HG02943 (cell line): ENCODE measurements at regions not wholly inside any gene's neighbourhood (a gene's known extent, or its start where the extent isn't known, plus 50 kb on each side); places are given as distances from the start of the nearest gene placed in this dataset.

ENCODE experiments used
- ATAC-seq: cut with Tn5 transposase; IDR thresholded peaks from one replicate; pipeline ENCODE4 v1.9.1; 2021; ENCODE audit warnings: mild to moderate bottlenecking, low read depth, moderate library complexity; ENCODE audit not compliant: unreplicated experiment

GRCh38 chr14:86892152-86892956 is 1100.6 kb downstream of the GALC start:
- no peak for ATAC-seq

- ATAC-seq = no peak
Measured at GRCh38 chr14:86885280-86885679, 1107.7 kb downstream of the GALC start.

- ATAC-seq = no peak
Measured at GRCh38 chr14:86884498-86884897, 1108.5 kb downstream of the GALC start.

GRCh38 chr14:86882818-86883217 is 1110.2 kb downstream of the GALC start:
- ATAC-seq = no peak

- no peak for ATAC-seq
Measured at GRCh38 chr14:86865934-86866333, 1127.0 kb downstream of the GALC start.

- no peak for ATAC-seq
Measured at GRCh38 chr14:86858591-86858990, 1134.4 kb downstream of the GALC start.

- no peak for ATAC-seq
Measured at GRCh38 chr14:86858031-86858430, 1135.0 kb downstream of the GALC start.

GRCh38 chr14:86852530-86852929 is 1140.5 kb downstream of the GALC start:
- ATAC-seq = no peak

GRCh38 chr14:86847140-86847539 is 1145.8 kb downstream of the GALC start:
- ATAC-seq = no peak

- no peak for ATAC-seq
Measured at GRCh38 chr14:86838363-86838762, 1154.6 kb downstream of the GALC start.

GRCh38 chr14:86826661-86827060 is 1166.3 kb downstream of the GALC start:
- no peak for ATAC-seq

- ATAC-seq = no peak
Measured at GRCh38 chr14:86824167-86824566, 1168.8 kb downstream of the GALC start.

- ATAC-seq = no peak
Measured at GRCh38 chr14:86823581-86823980, 1169.4 kb downstream of the GALC start.

- ATAC-seq = no peak
Measured at GRCh38 chr14:86815341-86815740, 1177.6 kb downstream of the GALC start.

GRCh38 chr14:86802726-86803125 is 1190.3 kb downstream of the GALC start:
- ATAC-seq = no peak

GRCh38 chr14:86799244-86799647 is 1193.7 kb downstream of the GALC start:
- ATAC-seq = no peak

- ATAC-seq = no peak
Measured at GRCh38 chr14:86798330-86798729, 1194.7 kb downstream of the GALC start.

GRCh38 chr14:86797075-86797351 is 1196.0 kb downstream of the GALC start:
- ATAC-seq = no peak

GRCh38 chr14:86796221-86797074 is 1196.5 kb downstream of the GALC start:
- no peak for ATAC-seq

- no peak for ATAC-seq
Measured at GRCh38 chr14:86794689-86795088, 1198.3 kb downstream of the GALC start.

- ATAC-seq = no peak
Measured at GRCh38 chr14:86790408-86791364, 1202.3 kb downstream of the GALC start.
